ENCODE measurements at regions not wholly inside any gene's neighbourhood (a gene's known extent, or its start where the extent isn't known, plus 50 kb on each side); places are given as distances from the start of the nearest gene placed in this dataset.
"Not testable (repeated sequence)": the region's sequence is repeated elsewhere in the genome, so short reads cannot be mapped to it uniquely, and the experiment has no call there.

DNA sequence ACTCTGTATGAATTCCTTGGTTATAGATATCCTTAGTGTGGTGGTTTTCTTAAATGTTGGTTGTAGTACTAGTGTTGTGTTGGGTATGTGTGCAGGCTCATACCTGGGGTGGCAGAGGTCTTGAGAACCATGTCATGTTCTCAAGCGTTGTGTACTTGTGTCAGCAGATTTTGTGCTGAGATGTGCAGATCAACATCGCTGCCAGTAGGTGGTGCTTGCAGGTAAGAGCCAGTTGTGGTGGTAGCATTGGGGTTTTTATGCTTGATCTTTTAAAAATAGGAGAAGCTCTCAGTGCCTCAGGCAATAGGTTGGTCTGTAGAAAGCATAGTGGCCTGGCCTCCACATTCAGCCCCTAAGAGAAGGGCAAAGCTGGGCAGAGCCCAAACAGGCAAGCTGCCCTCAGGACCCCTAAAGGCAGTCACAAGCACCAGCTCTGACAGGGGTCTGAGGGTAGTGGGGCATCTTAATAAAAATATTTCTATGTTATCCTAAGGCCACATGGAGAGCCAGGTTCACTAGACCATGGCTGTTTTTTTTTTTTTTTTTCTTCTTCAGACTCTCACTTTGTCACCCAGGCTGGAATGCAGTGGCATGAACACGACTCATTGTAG, 164.0 kb downstream of the IL20RB start:
- peak; percentile 33 for DNase-seq

DNA sequence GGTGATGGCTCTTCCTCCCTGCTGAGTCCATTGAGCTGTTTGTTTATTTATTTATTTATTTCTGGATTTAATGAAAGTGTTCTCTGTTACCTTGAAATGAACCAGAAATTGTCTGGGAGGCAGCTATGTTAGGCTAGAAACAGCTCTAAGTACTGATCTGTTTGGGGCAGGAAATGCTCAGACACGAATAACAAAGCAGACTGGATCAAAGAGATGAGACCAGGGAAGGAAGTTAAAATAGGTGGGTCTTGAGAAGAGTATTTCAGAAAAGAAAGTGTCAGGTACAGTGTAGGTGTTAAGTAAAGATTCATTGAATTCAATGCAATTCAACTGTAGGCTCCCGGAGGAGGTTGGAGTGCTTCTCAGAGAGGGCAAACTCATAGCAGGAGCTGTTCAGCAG, 173.3 kb downstream of the IL20RB start:
- no peak for DNase-seq

DNA sequence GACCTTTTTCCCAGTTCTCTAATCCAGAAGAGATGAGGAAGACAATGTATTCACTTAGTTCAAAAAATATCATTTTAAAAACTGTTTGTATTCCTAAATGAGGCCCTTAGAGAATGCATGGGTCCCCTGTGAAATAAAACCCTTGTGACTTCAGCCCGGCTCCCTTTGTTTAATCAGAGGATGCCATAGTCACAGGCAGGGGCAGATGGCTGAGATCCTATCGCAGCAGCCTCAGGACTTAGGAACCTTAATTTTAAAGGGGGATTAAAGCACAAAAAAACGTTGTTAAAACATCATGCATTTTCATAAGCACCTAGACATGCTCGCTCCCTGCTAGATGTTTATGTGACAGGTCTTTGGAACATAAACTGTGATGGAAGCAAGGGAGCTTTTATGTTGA, 176.6 kb downstream of the IL20RB start:
- DNase-seq = no peak

DNA sequence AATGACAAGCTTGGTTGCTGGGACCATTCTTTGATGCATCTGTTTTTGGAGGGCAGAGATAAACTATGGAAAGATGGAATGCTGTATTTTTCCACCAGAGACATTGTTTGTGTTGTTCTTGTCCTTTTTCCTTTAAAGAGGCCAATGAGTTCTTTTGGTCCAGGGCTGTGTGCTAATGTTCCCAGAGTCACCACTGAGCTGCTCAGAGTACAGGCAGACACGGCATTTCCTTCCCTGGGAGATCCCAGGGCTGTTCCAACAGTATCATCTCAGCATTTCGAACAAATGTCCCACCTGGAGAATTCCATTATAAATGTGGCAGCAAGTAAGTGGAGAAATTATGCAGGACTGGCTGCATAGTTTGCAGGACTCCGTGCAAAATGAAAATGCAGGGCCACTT, 190.6 kb downstream of the IL20RB start:
- DNase-seq = no peak

DNA sequence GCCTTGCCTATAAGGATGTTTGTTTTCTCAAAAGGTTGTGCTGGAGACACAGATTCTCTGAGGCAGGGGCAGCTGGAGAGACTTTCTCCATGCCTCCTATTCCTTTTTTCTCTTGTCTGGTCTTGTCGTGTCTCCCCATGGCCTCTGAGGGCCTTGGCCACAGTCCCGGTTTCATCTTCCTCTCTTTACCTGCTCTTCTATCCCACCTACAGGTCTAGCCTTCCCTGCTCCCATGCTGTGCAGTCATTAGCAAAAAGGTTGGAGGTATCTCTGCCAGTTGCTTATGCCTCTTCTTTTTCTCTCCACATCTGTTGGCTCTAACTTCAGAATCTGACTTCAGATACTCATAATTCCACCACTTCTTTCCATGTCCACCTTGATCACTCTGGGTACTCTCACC, 191.1 kb downstream of the IL20RB start:
- DNase-seq = peak; percentile 5

DNA sequence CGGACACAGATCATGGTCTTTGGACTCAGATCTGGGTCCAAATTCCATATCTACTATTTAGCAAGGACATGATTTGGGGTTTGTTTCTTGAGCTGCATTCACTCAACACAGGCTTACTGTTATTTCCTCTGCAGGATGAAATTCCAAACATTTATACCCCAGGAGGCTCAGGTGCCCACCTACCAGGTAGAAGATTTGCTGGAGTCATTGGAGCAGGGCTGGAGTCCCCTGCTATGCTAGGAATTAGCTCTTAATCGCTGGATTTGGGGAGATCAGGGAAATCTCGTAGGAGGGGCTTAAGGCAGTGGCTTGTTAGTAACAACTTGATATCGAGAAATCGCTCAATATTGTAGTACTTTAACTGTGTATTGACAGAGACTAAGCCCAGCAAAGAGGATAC, 193.0 kb downstream of the IL20RB start:
- no peak for DNase-seq

DNA sequence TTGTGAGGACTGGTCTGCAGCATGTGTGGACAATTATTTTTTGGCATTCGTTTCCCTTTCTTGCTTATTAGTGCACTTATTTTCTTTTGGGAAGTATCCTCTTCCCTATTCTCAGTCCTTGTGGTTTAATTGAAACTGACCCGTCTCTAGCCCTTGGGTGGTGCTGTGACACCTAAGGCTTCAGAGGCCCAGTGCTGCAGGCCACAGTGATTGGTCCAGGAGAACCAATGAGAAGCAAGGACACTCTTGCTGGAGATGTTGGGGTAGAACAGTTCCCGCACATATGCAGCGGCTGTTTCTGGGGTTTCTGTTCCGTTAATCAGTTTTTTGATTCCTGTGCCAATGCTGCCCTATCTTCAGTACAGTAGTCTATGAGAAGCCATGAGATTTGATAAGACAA, 195.3 kb downstream of the IL20RB start:
- not testable (repeated sequence) for DNase-seq

DNA sequence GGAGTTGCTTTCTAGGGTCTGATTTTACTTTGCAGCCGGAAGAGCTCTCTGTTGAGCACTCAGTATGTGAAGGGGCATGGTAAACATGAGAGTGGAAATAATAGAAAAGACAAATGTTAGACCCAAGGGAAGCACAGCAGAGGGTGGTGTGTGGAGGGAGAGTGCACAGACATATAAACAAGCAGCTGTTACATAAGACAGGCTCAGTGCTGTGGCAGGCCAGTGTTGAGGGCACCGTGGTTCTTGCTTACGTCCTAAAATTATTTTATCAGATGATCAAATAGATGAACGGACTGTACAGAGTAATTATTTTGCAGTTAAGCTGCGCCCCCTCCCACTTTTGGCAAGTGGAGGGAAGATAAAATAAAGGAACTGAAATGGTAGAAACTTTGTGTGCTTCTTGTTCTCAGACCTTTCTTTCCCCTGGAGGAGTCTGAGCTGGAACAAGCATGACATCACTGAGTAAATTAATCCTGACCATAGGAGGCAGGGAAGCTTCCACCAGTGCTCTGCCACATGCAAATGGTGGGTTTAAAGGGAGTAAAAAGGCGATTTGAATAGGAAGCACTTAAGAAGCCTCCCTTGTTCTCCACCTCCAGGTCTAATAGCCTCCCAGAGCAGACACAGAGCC, 205.6 kb downstream of the IL20RB start:
- peak; percentile 52 for DNase-seq

DNA sequence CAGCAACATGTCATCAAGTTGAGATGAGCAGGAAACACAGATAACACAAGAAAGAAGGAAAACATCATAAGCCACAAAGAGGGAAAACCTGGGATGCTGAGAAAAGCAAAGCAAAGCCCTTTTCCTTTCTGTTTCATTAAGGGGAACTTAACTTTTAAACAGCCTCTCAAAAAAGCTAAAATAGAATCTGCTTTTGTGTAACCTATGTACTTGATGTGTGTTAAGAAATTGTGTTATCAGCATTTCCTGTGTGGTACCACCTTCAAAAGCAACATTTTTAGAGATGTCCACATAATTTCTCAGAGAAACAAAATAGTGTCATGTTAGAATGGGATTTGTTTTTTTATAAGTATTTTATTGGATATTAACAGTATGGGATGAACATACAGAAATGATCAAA, 206.2 kb downstream of the IL20RB start:
- no peak for DNase-seq

DNA sequence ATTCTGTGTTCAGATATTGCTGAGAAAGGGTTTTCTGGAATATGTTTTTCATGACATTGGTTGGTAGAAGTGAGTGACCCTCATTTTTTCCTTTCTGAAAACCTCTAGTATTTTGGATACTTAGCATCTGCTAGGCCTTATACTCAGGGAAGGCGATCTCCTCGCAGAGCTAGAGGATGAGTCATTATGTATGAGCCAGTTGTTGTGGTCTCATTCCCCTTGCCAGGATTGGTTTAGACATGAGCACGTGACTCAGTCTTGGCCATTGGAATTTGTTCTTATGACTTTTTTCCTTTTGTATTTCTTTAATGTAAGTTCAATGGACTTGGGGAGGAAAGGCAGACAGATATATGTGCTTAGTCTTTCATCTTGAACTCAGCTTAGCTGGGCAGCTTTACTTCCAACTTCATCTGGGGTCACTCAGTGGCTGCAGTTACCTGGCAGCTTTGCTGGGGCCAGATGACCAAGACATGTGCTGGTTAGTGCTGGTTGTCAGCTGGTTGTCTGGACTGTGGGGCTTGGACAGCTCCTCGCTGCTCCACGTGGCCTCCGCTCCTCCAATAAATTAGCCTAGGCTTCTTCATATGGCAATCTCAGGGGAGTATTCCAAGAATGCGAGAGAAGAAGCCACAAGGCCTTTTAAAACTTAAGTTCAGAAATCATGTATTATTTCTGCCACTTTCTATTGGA, 207.5 kb downstream of the IL20RB start:
- no peak for DNase-seq

DNA sequence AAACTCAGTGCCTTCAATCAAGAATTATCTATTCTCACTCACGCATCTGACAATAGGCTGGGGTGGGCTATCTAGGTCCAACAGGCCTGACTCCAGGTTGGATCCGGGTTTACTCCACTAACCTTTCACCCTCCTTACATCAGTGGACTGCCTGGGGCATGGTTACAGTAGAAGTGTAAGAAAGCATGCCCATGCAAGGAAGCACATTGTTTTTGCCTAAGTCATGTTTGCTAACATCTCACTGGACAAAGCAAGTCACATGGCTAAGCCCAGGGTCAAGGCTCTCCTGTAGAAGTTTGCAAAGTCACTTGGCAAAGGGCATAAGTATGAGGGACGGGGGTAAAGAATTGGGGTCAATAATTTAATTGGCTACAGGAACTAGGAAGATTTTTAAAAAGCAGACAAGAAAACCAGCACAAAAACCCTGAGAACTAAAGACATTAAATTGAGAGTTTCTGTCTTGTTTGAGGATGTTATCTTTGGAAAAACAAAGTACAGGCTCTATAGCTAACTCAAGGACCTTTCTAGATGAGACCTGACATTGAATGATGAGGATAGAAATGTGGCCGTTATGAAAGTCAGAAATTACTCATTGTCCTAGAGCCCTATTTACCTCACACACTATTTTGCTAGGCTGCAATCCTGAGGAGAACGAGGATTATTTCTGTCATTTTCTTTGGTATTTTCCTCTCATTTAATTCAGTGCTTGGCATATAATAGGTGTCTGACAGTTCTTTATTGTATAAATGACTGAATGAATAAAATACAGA, 214.2 kb downstream of the IL20RB start:
- peak; percentile 8 for DNase-seq

DNA sequence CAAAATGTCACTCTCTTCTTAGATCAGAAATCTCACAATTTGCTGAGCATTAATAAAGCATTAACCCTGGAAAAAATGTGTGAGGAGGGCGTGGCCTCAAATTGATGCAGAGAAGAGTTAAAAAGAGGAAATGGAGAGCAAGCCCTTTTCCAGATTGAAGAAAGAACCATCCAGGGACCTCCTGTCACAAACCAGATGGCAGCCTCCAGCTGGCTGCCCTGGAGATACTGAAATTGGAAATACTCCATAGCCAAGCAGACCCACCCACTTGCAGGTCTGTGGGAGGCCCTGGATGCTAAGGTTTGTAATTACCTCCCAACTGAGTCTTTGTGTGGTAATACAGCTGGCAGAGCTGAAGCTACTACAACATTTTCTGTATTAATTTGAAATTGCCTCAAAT, 214.9 kb downstream of the IL20RB start:
- peak; percentile 73 for DNase-seq

DNA sequence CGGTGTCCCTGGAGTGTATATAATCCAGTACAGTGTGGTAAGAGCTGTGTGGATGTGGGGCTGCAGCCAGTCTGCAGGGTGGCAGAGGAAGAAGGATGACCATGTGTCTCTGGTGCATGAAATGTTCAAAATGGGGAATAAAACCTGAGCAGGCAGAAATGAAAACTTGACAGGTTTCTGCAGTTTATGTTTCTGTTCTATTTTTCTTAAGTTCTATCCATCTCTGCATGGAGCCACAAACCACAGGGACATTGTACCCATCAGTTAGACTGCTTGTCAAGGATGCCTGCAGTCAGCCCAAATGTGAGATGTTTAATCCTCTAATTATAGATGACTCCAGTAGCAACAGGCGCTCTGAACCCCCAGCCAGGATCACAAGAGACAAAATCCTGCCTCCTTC, 216.7 kb downstream of the IL20RB start:
- DNase-seq = peak; percentile 3

DNA sequence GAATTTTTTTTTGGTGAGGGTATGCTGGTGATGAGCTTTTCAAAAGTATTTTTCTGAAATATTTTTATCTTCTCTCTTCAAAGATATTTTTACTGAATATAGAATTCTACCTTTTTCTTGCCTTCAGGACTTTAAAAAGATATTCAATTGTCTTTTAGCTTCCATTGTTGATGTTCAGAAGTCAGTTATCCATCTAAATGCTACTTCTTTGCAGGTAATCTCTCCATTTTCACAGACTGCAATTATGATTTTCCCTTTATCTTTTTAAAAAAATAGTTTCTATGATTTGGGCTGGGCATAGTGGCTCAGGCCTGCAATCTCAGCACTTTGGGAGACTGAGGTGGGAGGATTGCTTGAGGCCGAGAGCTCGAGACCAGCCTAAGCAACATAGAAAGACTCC, 222.4 kb downstream of the IL20RB start:
- no peak for DNase-seq

DNA sequence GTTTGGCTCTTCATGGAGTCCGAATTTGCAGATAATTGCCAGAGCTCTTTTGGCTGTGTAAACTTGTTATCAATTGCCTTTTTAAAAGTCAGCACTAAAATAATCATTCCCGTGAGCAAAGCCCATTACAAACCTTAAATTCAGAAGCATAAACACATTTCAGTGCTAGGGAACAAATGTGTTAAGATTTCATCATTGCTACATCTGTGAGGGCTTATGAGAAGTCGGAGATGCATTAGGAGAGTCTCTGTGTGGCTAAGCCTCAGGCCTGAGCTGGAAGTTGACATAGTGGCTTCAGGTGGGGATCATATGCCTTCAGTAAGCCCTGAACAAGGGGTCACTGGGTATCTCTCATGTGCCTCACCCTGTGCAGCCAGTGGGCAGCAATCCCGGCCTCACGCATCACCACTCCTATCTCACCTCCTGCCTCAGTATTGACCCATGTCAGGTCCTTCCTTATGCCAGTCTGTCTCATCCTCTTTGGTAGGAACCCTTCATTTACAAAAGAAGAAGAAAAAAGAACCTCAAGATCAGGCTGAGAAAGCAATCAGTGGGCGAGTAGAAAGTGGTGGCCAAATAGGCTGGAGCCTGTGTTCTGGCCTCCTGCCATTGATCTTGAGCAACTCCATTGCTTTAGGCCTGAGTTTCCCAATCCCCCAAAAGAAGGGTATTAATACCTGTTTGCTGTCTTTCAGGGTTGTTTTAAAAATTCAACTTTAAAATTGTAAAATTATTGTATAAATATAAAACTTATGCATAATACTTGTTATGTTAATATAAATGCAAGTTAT, 233.5 kb downstream of the IL20RB start:
- no peak for DNase-seq

DNA sequence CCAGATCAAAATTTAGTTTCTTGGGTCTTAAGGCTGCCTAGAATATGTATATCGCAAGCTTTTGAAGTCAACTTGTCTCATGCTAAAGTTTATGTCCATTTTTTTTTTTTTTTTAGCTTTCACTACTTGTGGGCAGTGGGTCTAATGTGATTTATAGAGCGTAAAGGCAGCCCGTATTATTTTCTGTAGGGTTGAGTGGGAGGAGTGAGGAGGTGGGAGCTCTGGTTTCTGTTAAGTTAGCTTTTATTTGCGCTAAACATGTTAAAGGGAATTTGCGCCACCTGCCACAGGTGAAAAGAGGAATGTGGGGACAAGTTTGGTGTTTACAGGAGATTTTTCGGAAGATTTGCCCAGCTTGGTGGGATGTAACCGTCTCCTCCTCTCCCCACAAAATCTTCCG, 234.2 kb downstream of the IL20RB start:
- DNase-seq = no peak

DNA sequence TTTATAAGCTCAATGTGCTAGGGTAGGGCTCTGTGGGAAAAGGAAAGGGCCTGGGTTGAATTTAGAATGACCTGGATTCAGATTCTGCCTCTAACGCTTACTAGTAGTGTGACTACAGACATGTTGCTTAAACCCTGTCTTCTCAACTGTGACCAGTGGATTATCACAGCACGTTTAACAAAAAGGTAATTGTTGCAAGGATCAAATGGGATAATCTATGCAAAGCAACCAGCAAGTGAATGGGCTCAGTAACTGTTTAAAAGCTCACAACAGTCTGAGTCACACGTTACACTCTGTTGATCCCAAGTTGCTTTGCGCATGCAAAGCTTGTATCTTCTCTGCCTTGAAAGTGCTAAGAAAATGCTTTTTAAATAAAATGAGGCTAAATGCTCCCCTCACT, 236.5 kb downstream of the IL20RB start:
- DNase-seq = no peak

DNA sequence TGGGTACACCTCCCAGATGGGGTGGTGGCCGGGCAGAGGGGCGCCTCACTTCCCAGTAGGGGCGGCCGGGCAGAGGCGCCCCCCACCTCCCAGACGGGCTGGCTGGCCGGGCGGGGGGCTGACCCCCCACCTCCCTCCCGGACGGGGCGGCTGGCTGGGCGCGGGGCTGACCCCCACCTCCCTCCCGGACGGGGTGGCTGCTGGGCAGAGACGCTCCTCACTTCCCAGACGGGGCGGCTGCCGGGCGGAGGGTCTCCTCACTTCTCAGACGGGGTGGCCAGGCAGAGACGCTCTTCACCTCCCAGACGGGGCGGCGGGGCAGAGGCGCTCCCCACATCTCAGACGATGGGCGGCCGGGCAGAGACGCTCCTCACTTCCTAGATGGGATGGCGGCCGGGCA, 240.6 kb downstream of the IL20RB start:
- DNase-seq = not testable (repeated sequence)

DNA sequence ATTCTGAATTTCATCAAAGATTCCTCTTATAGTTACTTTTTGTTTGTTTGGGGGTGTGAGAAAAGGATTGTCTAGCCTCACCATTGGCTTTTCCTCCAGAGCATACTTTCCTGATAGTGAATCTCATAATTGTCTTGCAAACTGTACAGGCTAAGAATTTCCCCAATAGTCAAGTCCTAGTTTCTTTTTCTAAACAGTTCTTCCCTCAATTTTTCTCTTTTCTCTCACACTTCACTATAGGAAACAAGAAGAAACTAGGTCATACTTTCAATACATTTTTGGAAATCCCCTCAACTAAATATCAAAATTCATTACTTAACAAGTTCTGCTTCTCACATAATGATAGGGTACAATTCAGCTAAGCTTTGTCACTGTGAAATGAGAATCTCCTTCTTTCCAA, 241.9 kb downstream of the IL20RB start:
- DNase-seq = no peak

DNA sequence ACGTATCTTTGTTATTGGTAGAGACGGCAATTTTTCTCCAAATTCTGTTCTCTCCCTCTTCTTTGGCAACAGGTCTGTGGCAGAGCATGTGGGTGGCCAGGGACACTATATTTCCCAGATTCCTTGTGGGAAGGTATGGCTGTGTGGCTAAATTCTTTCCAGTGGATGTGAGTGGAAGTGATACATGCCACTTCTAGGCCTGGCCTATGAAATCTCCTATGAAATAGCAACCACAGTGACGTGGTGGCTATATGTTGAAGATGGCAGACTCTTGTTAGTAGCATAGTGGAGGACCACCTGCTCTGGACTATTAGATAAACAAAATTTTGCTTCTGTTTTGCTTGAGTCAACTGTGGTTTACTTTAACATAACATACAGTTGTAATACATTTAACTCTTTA, 243.3 kb downstream of the IL20RB start:
- DNase-seq = no peak

DNA sequence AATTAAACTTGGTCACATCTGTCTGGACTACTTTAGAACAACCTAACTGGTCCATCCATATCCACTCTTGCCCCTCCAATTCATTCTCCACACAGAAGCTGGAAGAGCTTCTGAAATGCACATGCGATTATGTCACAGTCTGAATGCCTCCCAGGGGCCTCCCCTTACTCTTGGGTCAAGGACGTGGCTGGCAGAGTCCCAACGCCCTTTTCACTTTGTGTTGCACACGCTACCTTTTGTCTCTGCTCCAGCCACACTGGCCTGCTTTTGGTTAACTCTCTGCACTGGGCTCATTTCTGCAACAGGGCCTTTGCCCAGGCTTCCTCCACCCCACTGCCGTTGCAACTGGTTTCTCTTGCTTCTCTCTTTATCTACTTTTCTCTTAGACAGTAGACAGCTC, 245.2 kb downstream of the IL20RB start:
- no peak for DNase-seq

DNA sequence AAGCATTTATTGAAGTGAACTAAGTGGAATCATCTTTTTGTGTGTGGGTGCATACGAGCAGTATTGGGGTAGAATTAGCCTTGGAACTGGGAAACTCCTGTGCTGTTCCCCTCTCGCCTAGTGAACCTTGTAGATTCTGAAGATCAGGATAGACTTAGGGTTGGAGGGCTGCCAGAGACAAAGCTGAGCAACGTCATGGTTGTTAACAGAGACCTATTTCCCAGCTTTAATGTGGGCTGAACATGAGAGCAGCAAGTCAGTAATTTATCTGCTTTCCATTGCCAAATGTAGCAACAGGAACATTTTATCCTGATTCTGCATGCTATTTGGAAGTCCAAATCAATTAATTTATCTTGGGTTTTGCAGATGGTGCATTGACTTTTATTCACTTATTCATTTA, 246.6 kb downstream of the IL20RB start:
- no peak for DNase-seq

Measured in NCI-H69 (cell line).